GM12874 (cell line): ENCODE measurements at regions not wholly inside any gene's neighbourhood (a gene's known extent, or its start where the extent isn't known, plus 50 kb on each side); places are given as distances from the start of the nearest gene placed in this dataset.

Source experiments
- CTCF ChIP-seq: IDR thresholded peaks from 2 replicates; pipeline ENCODE4 v1.5.1; 2011; ENCODE audit warnings: low read depth, mild to moderate bottlenecking, control low read depth, low read length, moderate library complexity; ENCODE audit not compliant: insufficient read depth

- no peak for TF ChIP-seq CTCF
Observed at GRCh38 chr2:193368615-193369014, 1173.9 kb upstream of the TMEFF2 start.

GRCh38 chr2:193357508-193357907, 1162.8 kb upstream of the TMEFF2 start:
- no peak for TF ChIP-seq CTCF

- no peak for TF ChIP-seq CTCF
Observed at GRCh38 chr2:193350509-193350908, 1155.8 kb upstream of the TMEFF2 start.

- no peak for TF ChIP-seq CTCF
Observed at GRCh38 chr2:193349642-193350041, 1154.9 kb upstream of the TMEFF2 start.

- TF ChIP-seq CTCF = no peak
Observed at GRCh38 chr2:193348055-193348454, 1153.3 kb upstream of the TMEFF2 start.

GRCh38 chr2:193336781-193337180, 1142.0 kb upstream of the TMEFF2 start:
- no peak for TF ChIP-seq CTCF

GRCh38 chr2:193334401-193334800, 1139.7 kb upstream of the TMEFF2 start:
- no peak for TF ChIP-seq CTCF

GRCh38 chr2:193333539-193333938, 1138.8 kb upstream of the TMEFF2 start:
- TF ChIP-seq CTCF = no peak
